ENCODE measurements at regions not wholly inside any gene's neighbourhood (a gene's known extent, or its start where the extent isn't known, plus 50 kb on each side); places are given as distances from the start of the nearest gene placed in this dataset.

DNA sequence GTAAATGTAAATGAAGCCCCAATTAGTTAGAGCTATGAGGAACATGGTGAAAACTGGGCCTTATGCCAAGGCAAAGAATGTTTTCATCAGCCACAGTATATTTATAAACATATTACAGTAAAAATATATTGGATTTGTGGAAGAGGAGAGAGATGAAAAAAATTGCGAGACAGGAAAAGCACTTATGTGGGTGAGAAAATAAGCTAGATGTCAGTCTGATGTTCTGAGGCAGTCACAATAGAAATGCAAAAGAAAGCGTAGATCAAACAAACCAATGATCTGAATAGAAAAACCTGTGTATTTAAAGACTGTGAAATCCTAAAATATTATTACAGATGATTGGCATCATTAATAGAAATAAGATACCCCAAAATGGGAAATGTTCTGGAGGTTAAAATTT lies 1332.5 kb downstream of the SLITRK5 start:
- CTCF ChIA-PET: no interaction called here
- Histone ChIP-seq H3K4me1 (ENCODE audit: control insufficient read depth in 1 of 2, insufficient read depth in 2 of 2, low read length in 2 of 2) (no peaks in the 10 kb centered on the region), H3K79me2 (ENCODE audit: insufficient read depth, low read length) (no peaks in the 10 kb centered on the region), H3K27ac (ENCODE audit: low read depth, low read length) (no peak overlapping the region), H3K9me3 (ENCODE audit: control insufficient read depth in 1 of 2, insufficient read depth in 1 of 2, low read depth in 1 of 2, low read length in 2 of 2) (no peaks in the 10 kb centered on the region), H3K9ac (ENCODE audit: low read length) (no peak overlapping the region), H3K27me3 (ENCODE audit: insufficient read depth, low read length) (no peaks in the 10 kb centered on the region), H3K4me3 (replicated peaks in 1 of 2; ENCODE audit: low read depth in 1 of 2, low read length in 2 of 2) (no peak overlapping the region), H2AFZ (ENCODE audit: low read depth, low read length, poor library complexity, severe bottlenecking) (no peak overlapping the region), H3K9me2 (ENCODE audit: insufficient read depth) (no peaks in the 10 kb centered on the region), H3K4me2 (ENCODE audit: low read length) (no peak overlapping the region), H4K20me1 (ENCODE audit: insufficient read depth) (no peaks in the 10 kb centered on the region), H3K36me3 (ENCODE audit: control insufficient read depth in 1 of 2, insufficient read depth in 2 of 2, low read length in 2 of 2) (no peaks in the 10 kb centered on the region)
- no TSS peak for BruUV-seq (replicated peaks)
- POLR2A ChIA-PET: no interaction called here
- RAD21 ChIA-PET (ENCODE audit: low non-redundant PET in 1 of 2, low total read pairs in 2 of 2, uncharacterized antibody in 2 of 2, unreplicated experiment in 2 of 2): no interaction called here
- DNase-seq (ENCODE audit: low read depth, low spot score) (no peak), ATAC-seq (no peak)
- no peak for TF ChIP-seq SP1 (IDR thresholded peaks at IDR 0.05; ENCODE audit: low read depth)
- no peak for TF ChIP-seq TCF7L2 (IDR thresholded peaks at IDR 0.05; ENCODE audit: borderline replicate concordance, extremely low read depth, insufficient read depth, insufficient read length)
- TF ChIP-seq POLR2AphosphoS5 (IDR thresholded peaks at IDR 0.05; ENCODE audit: low read depth, low read length): no peak
- no peak for TF ChIP-seq RAD21 (IDR thresholded peaks at IDR 0.05; ENCODE audit: low read depth)
- TF ChIP-seq POLR2A (IDR thresholded peaks at IDR 0.05; ENCODE audit: borderline replicate concordance, extremely low read depth, insufficient read depth, insufficient read length): no peak
- TF ChIP-seq ZFX (IDR thresholded peaks at IDR 0.05): no peak
- TF ChIP-seq SRF (IDR thresholded peaks at IDR 0.05; ENCODE audit: low read depth): no peak
- TF ChIP-seq EGR1 (IDR thresholded peaks at IDR 0.05; ENCODE audit: low read depth): no peak
- TF ChIP-seq YY1 (IDR thresholded peaks at IDR 0.05; ENCODE audit: extremely low read depth, insufficient replicate concordance, low read depth, low read length): no peak
- TF ChIP-seq, protein P1, sequence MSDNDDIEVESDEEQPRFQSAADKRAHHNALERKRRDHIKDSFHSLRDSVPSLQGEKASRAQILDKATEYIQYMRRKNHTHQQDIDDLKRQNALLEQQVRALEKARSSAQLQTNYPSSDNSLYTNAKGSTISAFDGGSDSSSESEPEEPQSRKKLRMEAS (IDR thresholded peaks at IDR 0.05): no peak
- no peak for TF ChIP-seq JUND (IDR thresholded peaks at IDR 0.05)
- intact Hi-C loops (cut with micrococcal nuclease): no loop called here

DNA sequence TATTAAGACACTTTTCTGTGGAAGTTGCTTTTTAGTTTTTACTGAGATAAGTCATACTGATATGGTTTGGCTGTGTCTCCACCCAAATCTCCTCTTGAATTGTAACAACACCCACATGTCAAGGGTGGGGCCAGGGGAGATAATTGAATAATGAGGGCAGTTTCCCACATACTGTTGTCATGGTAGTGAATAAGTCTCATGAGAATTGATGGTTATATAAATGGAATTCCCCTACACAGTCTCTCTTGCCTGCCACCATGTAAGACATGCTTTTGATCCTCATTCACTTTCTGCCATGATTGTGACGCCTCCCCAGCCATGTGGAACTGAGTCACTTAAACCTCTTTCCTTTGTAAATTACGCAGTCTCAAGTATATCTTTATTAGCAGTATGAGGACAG lies 1340.4 kb downstream of the SLITRK5 start:
- Histone ChIP-seq H3K4me1 (ENCODE audit: control insufficient read depth in 1 of 2, insufficient read depth in 2 of 2, low read length in 2 of 2) (no peaks in the 10 kb centered on the region), H3K79me2 (ENCODE audit: insufficient read depth, low read length) (no peaks in the 10 kb centered on the region), H3K36me3 (ENCODE audit: control insufficient read depth in 1 of 2, insufficient read depth in 2 of 2, low read length in 2 of 2) (no peaks in the 10 kb centered on the region), H2AFZ (ENCODE audit: low read depth, low read length, poor library complexity, severe bottlenecking) (no peak overlapping the region), H3K9me2 (ENCODE audit: insufficient read depth) (no peaks in the 10 kb centered on the region), H3K4me3 (replicated peaks in 1 of 2; ENCODE audit: low read depth in 1 of 2, low read length in 2 of 2) (no peak overlapping the region), H3K27ac (ENCODE audit: low read depth, low read length) (no peak overlapping the region), H3K9me3 (ENCODE audit: control insufficient read depth in 1 of 2, insufficient read depth in 1 of 2, low read depth in 1 of 2, low read length in 2 of 2) (no peaks in the 10 kb centered on the region), H3K4me2 (ENCODE audit: low read length) (no peak overlapping the region), H3K27me3 (ENCODE audit: insufficient read depth, low read length) (no peaks in the 10 kb centered on the region), H4K20me1 (ENCODE audit: insufficient read depth) (no peaks in the 10 kb centered on the region), H3K9ac (ENCODE audit: low read length) (no peak overlapping the region)
- RAD21 ChIA-PET (ENCODE audit: low non-redundant PET in 1 of 2, low total read pairs in 2 of 2, uncharacterized antibody in 2 of 2, unreplicated experiment in 2 of 2): no interaction called here
- ATAC-seq (no peak), DNase-seq (ENCODE audit: low read depth, low spot score) (no peak)
- TF ChIP-seq JUND (IDR thresholded peaks at IDR 0.05) (no peak), EZH2phosphoT487 (IDR thresholded peaks at IDR 0.05; ENCODE audit: borderline replicate concordance) (no peak), ELF1 (IDR thresholded peaks at IDR 0.05; ENCODE audit: borderline replicate concordance, low read depth) (no peak), EZH2 (IDR thresholded peaks at IDR 0.05) (no peak), CBX3 (IDR thresholded peaks at IDR 0.05; ENCODE audit: low read depth) (no peak), POLR2A (IDR thresholded peaks at IDR 0.05; ENCODE audit: borderline replicate concordance, extremely low read depth, insufficient read depth, insufficient read length) (no peak)
- TF ChIP-seq, protein P2, sequence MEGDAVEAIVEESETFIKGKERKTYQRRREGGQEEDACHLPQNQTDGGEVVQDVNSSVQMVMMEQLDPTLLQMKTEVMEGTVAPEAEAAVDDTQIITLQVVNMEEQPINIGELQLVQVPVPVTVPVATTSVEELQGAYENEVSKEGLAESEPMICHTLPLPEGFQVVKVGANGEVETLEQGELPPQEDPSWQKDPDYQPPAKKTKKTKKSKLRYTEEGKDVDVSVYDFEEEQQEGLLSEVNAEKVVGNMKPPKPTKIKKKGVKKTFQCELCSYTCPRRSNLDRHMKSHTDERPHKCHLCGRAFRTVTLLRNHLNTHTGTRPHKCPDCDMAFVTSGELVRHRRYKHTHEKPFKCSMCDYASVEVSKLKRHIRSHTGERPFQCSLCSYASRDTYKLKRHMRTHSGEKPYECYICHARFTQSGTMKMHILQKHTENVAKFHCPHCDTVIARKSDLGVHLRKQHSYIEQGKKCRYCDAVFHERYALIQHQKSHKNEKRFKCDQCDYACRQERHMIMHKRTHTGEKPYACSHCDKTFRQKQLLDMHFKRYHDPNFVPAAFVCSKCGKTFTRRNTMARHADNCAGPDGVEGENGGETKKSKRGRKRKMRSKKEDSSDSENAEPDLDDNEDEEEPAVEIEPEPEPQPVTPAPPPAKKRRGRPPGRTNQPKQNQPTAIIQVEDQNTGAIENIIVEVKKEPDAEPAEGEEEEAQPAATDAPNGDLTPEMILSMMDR (IDR thresholded peaks at IDR 0.05 in 2 of 3, conservative IDR thresholded peaks at IDR 0.05 in 1 of 3; ENCODE audit: borderline replicate concordance in 1 of 3, insufficient read depth in 1 of 3, low read depth in 2 of 3, low read length in 2 of 3): no peak
- TF ChIP-seq, protein P3, sequence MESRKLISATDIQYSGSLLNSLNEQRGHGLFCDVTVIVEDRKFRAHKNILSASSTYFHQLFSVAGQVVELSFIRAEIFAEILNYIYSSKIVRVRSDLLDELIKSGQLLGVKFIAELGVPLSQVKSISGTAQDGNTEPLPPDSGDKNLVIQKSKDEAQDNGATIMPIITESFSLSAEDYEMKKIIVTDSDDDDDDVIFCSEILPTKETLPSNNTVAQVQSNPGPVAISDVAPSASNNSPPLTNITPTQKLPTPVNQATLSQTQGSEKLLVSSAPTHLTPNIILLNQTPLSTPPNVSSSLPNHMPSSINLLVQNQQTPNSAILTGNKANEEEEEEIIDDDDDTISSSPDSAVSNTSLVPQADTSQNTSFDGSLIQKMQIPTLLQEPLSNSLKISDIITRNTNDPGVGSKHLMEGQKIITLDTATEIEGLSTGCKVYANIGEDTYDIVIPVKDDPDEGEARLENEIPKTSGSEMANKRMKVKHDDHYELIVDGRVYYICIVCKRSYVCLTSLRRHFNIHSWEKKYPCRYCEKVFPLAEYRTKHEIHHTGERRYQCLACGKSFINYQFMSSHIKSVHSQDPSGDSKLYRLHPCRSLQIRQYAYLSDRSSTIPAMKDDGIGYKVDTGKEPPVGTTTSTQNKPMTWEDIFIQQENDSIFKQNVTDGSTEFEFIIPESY (IDR thresholded peaks at IDR 0.05; ENCODE audit: extremely low read depth, insufficient replicate concordance, low read length): no peak
- TF ChIP-seq, protein P1 (IDR thresholded peaks at IDR 0.05): no peak
- CTCF ChIA-PET: no interaction called here
- no TSS peak for BruUV-seq (replicated peaks)
- intact Hi-C loops (cut with micrococcal nuclease): no loop called here
- POLR2A ChIA-PET: no interaction called here

Data from HCT116 (cell line).